ENCODE measurements at regions not wholly inside any gene's neighbourhood (a gene's known extent, or its start where the extent isn't known, plus 50 kb on each side); places are given as distances from the start of the nearest gene placed in this dataset.

- DNase-seq (ENCODE audit: low spot score) = no peak
Measured at GRCh38 chr9:89911721-89912604, 307.2 kb downstream of the GADD45G start.

- DNase-seq (ENCODE audit: low spot score) = no peak
Measured at GRCh38 chr9:89912605-89912953, 307.8 kb downstream of the GADD45G start.

- DNase-seq (ENCODE audit: low spot score) = no peak
Measured at GRCh38 chr9:89915187-89915586, 310.4 kb downstream of the GADD45G start.

- DNase-seq (ENCODE audit: low spot score) = no peak
Measured at GRCh38 chr9:89916001-89916597, 311.3 kb downstream of the GADD45G start.

GRCh38 chr9:89917861-89918260 lies 313.0 kb downstream of the GADD45G start:
- no peak for DNase-seq (ENCODE audit: low spot score)

GRCh38 chr9:89919171-89919681 lies 314.4 kb downstream of the GADD45G start:
- DNase-seq (ENCODE audit: low spot score) = no peak

- no peak for DNase-seq (ENCODE audit: low spot score)
Measured at GRCh38 chr9:89920131-89920530, 315.3 kb downstream of the GADD45G start.

GRCh38 chr9:89920951-89921350 lies 316.1 kb downstream of the GADD45G start:
- DNase-seq (ENCODE audit: low spot score) = no peak

- DNase-seq (ENCODE audit: low spot score) = no peak
Measured at GRCh38 chr9:89922099-89922498, 317.3 kb downstream of the GADD45G start.

- no peak for DNase-seq (ENCODE audit: low spot score)
Measured at GRCh38 chr9:89923174-89923573, 318.4 kb downstream of the GADD45G start.

- no peak for DNase-seq (ENCODE audit: low spot score)
Measured at GRCh38 chr9:89923961-89924504, 319.2 kb downstream of the GADD45G start.

- no peak for DNase-seq (ENCODE audit: low spot score)
Measured at GRCh38 chr9:89924611-89925010, 319.8 kb downstream of the GADD45G start.

GRCh38 chr9:89926167-89926566 lies 321.4 kb downstream of the GADD45G start:
- DNase-seq (ENCODE audit: low spot score) = no peak

- no peak for DNase-seq (ENCODE audit: low spot score)
Measured at GRCh38 chr9:89926691-89927220, 321.9 kb downstream of the GADD45G start.

- DNase-seq (ENCODE audit: low spot score) = no peak
Measured at GRCh38 chr9:89928106-89928505, 323.3 kb downstream of the GADD45G start.

GRCh38 chr9:89928521-89929275 lies 323.9 kb downstream of the GADD45G start:
- DNase-seq (ENCODE audit: low spot score) = no peak

GRCh38 chr9:89929315-89929672 lies 324.5 kb downstream of the GADD45G start:
- no peak for DNase-seq (ENCODE audit: low spot score)

- DNase-seq (ENCODE audit: low spot score) = no peak
Measured at GRCh38 chr9:89929673-89930480, 325.1 kb downstream of the GADD45G start.

- no peak for DNase-seq (ENCODE audit: low spot score)
Measured at GRCh38 chr9:89933578-89933977, 328.8 kb downstream of the GADD45G start.

GRCh38 chr9:89935115-89935514 lies 330.3 kb downstream of the GADD45G start:
- DNase-seq (ENCODE audit: low spot score) = no peak

- DNase-seq (ENCODE audit: low spot score) = no peak
Measured at GRCh38 chr9:89935801-89936200, 331.0 kb downstream of the GADD45G start.

Measured in LoVo (cell line).